ENCODE measurements at regions not wholly inside any gene's neighbourhood (a gene's known extent, or its start where the extent isn't known, plus 50 kb on each side); places are given as distances from the start of the nearest gene placed in this dataset.
A peak's percentile ranks its signal among the peaks of the same experiment; 100 is the strongest.

DNA sequence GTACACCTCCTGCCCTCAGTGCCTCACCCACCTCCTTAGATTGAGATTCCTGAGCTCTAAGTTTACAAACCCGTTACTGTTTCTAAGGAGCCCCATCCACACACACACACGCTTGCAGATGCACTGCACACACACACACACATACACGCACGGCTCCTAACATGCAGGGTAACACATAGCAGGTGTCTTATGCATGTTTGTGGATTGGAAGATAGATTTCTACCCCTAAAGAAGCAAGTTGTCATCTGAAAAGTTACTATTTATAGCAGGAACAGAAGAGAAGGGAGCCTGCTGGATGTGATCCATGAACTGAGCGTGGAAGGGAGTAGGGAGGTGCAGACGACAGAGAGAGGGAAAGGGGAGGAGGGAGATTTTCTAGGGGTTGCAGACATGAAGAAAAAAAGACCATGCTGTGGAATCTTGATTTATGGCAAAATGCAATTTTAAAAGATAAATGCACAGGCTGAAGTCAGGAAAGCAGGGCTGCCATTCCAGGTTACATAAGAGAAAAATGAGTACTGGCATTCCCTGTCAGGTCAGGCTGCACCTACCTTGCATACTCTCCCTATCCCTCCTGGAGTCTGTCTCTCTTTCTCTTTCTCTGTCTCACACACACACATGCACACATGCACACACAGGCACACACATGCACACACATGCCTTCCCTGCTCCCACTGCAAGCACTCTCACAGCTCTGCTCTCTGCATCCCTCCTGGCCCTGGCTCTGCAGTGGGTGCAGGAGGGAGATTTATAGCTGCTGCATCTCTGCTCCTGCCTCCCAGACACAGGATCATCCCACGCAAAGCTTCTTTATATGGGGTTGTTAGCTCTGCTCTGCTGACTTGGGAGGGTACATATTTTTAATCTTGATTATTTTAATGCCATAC, 192.6 kb upstream of the MYT1L start:
- TF ChIP-seq, protein P1, sequence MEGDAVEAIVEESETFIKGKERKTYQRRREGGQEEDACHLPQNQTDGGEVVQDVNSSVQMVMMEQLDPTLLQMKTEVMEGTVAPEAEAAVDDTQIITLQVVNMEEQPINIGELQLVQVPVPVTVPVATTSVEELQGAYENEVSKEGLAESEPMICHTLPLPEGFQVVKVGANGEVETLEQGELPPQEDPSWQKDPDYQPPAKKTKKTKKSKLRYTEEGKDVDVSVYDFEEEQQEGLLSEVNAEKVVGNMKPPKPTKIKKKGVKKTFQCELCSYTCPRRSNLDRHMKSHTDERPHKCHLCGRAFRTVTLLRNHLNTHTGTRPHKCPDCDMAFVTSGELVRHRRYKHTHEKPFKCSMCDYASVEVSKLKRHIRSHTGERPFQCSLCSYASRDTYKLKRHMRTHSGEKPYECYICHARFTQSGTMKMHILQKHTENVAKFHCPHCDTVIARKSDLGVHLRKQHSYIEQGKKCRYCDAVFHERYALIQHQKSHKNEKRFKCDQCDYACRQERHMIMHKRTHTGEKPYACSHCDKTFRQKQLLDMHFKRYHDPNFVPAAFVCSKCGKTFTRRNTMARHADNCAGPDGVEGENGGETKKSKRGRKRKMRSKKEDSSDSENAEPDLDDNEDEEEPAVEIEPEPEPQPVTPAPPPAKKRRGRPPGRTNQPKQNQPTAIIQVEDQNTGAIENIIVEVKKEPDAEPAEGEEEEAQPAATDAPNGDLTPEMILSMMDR (conservative IDR thresholded peaks at IDR 0.05) = no peak
- Mint-ChIP-seq H3K9me3 (peaks cover 9% of the 10 kb centered on the region), H3K27me3 (ENCODE audit: low read depth) (peaks cover 2% of the 10 kb centered on the region), H3K36me3 (ENCODE audit: low read depth) (no peaks in the 10 kb centered on the region), H3K4me3 (no peak overlapping the region), H3K27ac (ENCODE audit: unreplicated experiment) (no peak overlapping the region), H3K4me1 (peaks cover 20% of the 10 kb centered on the region)
- no peak for DNase-seq (ENCODE audit: low read depth, low spot score)

GRCh38 chr2:2520401-2520811, 189.3 kb upstream of the MYT1L start:
- Mint-ChIP-seq H3K4me1 (peaks cover 8% of the 10 kb centered on the region), H3K36me3 (ENCODE audit: low read depth) (no peaks in the 10 kb centered on the region), H3K27ac (ENCODE audit: unreplicated experiment) (peak overlapping the region; percentile 91), H3K9me3 (peaks cover 9% of the 10 kb centered on the region), H3K4me3 (no peak overlapping the region), H3K27me3 (ENCODE audit: low read depth) (peaks cover 2% of the 10 kb centered on the region)
- no peak for DNase-seq (ENCODE audit: low read depth, low spot score)
- TF ChIP-seq, protein P1 (conservative IDR thresholded peaks at IDR 0.05) = no peak

GRCh38 chr2:2519381-2519780, 188.3 kb upstream of the MYT1L start:
- no peak overlapping the region for H3K27ac Mint-ChIP-seq (ENCODE audit: unreplicated experiment)
- H3K4me3 Mint-ChIP-seq = no peak overlapping the region
- DNase-seq (ENCODE audit: low read depth, low spot score) = no peak
- H3K36me3 Mint-ChIP-seq (ENCODE audit: low read depth) = no peaks in the 10 kb centered on the region
- TF ChIP-seq, protein P1 (conservative IDR thresholded peaks at IDR 0.05) = no peak
- peaks cover 2% of the 10 kb centered on the region for H3K27me3 Mint-ChIP-seq (ENCODE audit: low read depth)
- peaks cover 9% of the 10 kb centered on the region for H3K9me3 Mint-ChIP-seq
- peaks cover 8% of the 10 kb centered on the region for H3K4me1 Mint-ChIP-seq

DNA sequence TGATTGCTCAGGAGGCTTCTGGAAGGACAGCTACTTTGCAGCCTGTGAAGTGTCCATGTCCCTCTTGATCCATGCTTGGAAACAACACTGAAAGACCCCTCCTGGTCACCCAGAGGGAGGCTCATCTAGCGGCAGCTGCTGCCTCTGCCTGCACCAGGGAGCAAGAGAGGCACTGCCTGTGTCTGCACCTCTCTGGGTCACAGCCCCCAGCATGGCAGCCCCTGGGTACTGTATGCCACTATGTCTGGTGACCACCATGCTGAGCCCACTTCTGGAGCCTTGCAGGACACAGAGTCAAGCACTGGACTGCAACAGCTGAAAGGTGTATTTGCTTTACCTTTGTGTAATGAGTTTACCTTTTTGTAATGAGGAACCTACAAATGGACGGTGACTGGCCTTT, 186.3 kb upstream of the MYT1L start:
- Mint-ChIP-seq H3K27ac (ENCODE audit: unreplicated experiment) (no peak overlapping the region), H3K27me3 (ENCODE audit: low read depth) (peaks cover 2% of the 10 kb centered on the region), H3K9me3 (peaks cover 9% of the 10 kb centered on the region), H3K4me3 (no peak overlapping the region), H3K36me3 (ENCODE audit: low read depth) (no peaks in the 10 kb centered on the region), H3K4me1 (peaks cover 4% of the 10 kb centered on the region)
- no peak for DNase-seq (ENCODE audit: low read depth, low spot score)
- TF ChIP-seq, protein P1 (conservative IDR thresholded peaks at IDR 0.05) = no peak

- Mint-ChIP-seq H3K27ac (ENCODE audit: unreplicated experiment) (no peak overlapping the region), H3K27me3 (ENCODE audit: low read depth) (no peaks in the 10 kb centered on the region), H3K4me1 (peaks cover 13% of the 10 kb centered on the region), H3K9me3 (peaks cover under 1% of the 10 kb centered on the region), H3K36me3 (ENCODE audit: low read depth) (no peaks in the 10 kb centered on the region), H3K4me3 (no peak overlapping the region)
- TF ChIP-seq, protein P1 (conservative IDR thresholded peaks at IDR 0.05) = no peak
- DNase-seq (ENCODE audit: low read depth, low spot score) = no peak
These were observed 185.3 kb upstream of the MYT1L start for GRCh38 chr2:2516386-2516785.
